ENCODE measurements at regions not wholly inside any gene's neighbourhood (a gene's known extent, or its start where the extent isn't known, plus 50 kb on each side); places are given as distances from the start of the nearest gene placed in this dataset.
"Not testable (repeated sequence)": the region's sequence is repeated elsewhere in the genome, so short reads cannot be mapped to it uniquely, and the experiment has no call there.

GRCh38 chr7:119482209-119482608 is 790.8 kb upstream of the KCND2 start:
- no peak for DNase-seq

DNA sequence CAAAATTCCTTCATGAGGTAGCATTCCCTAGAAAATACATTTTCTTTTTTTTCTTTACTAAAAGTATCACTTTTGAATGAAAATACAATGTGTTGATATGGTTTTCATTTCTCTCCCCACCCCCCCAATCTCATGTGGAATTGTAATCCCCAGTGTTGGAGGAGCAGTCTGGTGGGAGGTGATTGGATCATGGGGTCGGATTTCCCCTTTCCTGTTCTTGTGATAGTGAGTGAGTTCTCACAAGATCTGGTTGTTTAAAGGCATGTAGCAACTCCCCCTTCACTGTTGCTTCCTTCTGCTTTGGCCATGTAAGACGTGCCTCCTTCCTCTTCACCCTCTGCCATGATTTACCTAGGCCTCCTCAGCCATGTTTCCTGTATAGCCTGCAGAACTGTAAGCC is 790.3 kb upstream of the KCND2 start:
- no peak for DNase-seq

DNA sequence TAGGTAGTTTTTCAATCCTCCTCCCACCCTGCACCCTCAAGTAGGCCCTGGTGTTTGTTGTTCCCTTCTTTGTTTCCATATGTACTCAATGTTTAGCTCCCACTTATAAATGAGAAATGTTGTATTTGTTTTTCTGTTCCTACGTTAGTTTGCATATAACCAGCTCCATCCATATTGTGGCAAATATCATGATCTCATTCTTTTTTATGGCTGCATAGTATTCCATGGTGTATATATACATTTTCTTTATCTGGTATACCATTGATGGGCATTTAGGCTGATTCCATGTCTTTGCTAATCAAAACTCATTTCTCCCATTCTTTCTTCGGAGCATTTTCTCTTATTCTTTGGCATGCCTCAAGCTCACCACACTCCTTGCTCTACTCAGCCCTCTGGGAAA is 789.6 kb upstream of the KCND2 start:
- DNase-seq = no peak

- DNase-seq = no peak
These were observed 758.6 kb upstream of the KCND2 start for GRCh38 chr7:119514326-119514725.

DNA sequence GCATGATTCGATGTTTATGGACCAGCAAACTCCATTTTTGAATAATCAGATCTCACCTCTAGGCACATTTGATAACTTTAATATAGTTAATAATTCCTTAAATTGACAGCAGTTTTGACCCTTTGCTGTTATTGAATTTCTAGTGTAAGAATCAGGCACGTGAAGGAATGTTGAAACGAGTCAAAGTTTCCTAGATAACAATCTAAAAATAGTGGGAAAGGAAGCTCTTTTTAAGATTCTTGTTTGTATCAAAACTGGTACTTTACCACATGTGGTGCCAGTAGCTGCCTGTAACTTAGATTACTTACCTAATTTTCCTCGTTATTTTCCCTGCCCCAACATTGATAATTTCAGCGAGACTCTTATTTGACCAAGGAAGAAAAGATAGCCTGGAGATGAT is 757.8 kb upstream of the KCND2 start:
- DNase-seq = no peak

GRCh38 chr7:119515962-119516361 is 757.0 kb upstream of the KCND2 start:
- DNase-seq = no peak

DNA sequence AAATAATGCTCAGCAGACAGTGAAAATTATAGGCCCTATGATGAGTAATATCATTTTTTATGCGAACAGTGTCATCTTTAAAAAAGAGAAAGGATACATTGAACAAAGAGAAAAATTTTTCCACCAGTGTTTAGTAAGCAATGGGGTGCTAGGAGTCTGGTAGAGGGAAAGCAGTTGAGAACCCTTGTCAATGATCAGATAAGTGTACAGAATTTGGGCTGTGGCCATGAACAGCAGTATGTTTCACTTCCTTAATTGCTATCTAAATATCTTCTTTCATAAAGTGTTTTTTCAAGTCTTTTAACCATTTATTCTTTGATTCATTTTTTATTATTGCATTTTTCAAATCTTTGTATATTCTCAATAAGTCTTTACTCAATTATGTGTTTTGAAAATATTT is 750.7 kb upstream of the KCND2 start:
- DNase-seq = no peak

DNA sequence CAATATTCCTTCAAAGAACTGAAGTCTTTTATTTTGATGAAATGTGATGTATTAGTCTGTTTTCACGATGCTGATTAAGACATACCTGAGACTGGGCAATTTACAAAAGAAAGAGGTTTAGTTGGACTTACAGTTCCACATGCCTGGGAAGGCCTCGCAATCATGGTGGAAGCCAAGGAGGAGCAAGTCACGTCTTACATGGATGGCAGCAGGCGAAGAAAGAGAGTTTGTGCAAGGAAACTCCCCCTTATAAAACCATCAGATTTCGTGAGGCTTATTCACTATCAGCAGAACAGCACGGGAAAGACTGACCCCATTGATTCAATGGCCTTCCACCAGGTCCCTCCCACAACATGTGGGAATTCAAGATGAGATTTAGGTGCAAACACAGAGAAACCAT is 750.3 kb upstream of the KCND2 start:
- no peak for DNase-seq

DNA sequence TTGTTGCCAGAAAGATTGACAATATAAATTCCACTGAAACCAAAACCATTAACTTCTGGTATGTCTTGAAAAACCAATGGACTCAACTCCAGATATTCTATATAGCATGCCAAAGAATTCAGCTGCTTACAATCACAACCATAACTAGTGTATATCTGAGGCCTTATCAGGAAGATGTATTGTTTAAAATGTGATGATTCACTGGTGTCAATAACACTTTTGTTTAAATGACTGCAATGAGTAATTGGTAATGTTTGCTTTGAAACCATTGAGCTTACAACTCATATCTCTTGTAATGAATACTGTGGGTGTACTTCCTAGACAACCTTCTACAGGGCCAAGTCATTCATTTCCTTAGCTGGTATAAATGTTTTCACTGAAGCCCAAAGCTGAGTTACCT is 727.9 kb upstream of the KCND2 start:
- DNase-seq = no peak

GRCh38 chr7:119555788-119556187 is 717.2 kb upstream of the KCND2 start:
- no peak for DNase-seq

GRCh38 chr7:119556436-119556835 is 716.5 kb upstream of the KCND2 start:
- no peak for DNase-seq

DNA sequence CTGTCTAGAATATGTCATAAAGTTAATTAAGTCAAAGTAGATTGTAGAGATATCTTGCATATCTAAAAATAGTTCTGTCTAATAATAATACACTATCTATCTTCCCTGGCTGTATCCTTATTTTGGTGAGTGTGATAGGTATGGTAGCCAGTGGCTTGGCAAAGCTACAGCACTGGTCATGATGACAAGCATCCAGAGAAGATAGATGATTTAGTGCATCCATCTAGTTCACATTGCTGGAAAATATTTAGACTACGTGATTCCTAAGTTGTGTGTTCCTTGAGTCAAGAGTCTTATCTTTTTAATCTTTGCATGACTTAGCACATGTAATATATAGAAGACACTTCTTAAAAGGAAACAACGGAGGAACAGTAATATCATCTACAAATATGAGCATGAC is 711.2 kb upstream of the KCND2 start:
- no peak for DNase-seq

- DNase-seq = no peak
These were observed 710.1 kb upstream of the KCND2 start for GRCh38 chr7:119562839-119563238.

DNA sequence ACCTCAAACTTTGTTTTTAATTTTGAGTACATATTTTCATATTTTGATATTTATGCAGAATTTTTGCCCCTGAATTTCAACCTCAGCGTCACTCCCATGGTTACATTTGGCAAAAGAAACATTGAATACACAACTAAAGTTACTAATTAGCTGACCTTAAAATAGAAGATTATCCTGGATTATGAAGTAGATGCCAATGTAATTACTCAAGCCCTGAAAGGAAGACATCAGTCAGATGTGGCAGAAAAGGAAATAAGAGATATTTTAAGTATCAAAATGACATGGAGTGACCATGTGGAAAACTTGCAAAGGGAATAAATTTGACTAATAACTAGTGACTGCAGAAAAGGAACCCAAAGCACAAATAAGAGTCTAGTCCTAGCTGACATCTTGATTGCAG is 701.3 kb upstream of the KCND2 start:
- no peak for DNase-seq

DNA sequence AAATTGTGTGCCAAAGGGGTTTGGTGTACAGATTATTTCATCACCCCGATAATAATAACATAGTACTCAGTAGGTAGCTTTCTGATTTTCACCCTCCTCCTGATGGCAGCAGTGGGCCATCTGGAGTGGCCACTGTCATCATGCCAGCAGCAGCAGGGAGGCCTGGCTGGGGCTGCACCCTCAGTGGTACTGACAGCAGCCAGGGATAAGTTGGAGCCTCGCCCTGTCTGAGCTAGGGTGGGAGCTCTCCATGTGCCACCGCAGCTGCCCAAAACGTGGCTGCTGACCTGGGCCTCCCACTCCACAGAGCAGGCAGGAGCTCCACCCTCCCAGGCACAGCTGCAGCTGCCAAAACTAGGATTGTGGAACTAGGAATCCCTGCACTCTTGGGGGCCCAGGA is 700.8 kb upstream of the KCND2 start:
- DNase-seq = no peak

- no peak for DNase-seq
These were observed 700.4 kb upstream of the KCND2 start for GRCh38 chr7:119572541-119572940.

DNA sequence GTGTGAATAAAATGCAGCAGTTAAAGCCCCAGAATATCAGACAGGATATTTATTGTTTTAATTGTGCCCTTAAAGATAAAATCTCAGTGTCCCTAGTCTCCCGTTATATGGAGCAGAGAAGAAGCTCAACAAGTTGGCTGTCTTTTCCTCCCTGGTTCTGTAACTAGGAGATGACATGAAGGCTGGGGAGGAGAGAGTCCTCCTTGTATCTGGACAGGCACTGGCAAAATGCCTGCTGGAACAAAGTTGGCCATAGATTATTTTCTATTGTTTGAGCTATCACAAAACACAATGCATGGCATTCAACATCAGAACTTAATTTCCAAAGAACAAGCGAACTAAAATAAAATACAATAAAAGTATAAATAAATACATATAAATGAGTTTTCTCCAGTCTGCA is 694.9 kb upstream of the KCND2 start:
- no peak for DNase-seq

GRCh38 chr7:119594956-119595355 is 678.0 kb upstream of the KCND2 start:
- no peak for DNase-seq

- DNase-seq = no peak
These were observed 676.3 kb upstream of the KCND2 start for GRCh38 chr7:119596651-119597050.

GRCh38 chr7:119606297-119606696 is 666.7 kb upstream of the KCND2 start:
- DNase-seq = no peak

GRCh38 chr7:119620769-119621168 is 652.2 kb upstream of the KCND2 start:
- DNase-seq = no peak

DNA sequence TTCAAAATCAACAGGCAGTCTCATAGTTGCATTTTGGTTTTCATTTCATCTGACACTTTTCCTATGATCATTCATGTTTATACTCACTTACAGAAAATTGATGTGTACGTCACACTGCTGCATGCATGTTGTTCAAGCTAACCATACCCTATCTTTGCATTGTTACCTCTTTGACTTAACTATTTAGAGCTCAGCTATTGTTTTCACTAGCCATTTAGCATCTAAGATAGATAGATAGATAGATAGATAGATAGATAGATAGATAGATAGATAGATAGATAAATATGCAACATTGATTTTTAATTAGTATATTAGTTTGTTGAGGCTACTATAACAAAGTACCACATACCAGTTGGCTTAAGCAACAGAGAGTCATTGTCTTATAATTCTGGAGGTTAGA is 649.5 kb upstream of the KCND2 start:
- DNase-seq = no peak

- DNase-seq = no peak
These were observed 642.5 kb upstream of the KCND2 start for GRCh38 chr7:119630406-119630969.

DNA sequence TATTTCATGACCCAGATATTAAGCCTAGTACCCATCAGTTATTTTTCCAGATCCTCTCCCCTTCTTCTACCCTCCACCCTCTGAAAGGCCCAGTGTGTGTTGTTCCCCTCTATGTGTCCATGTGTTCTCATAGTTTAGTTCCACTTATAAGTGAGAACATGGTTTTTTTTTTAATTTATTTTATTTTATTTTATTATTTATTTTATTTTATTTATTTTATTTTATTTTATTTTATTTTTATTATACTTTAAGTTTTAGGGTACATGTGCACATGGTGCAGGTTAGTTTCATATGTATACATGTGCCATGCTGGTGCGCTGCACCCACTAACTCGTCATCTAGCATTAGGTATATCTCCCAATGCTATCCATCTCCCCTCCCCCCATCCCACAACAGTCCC is 639.2 kb upstream of the KCND2 start:
- DNase-seq = not testable (repeated sequence)

DNA sequence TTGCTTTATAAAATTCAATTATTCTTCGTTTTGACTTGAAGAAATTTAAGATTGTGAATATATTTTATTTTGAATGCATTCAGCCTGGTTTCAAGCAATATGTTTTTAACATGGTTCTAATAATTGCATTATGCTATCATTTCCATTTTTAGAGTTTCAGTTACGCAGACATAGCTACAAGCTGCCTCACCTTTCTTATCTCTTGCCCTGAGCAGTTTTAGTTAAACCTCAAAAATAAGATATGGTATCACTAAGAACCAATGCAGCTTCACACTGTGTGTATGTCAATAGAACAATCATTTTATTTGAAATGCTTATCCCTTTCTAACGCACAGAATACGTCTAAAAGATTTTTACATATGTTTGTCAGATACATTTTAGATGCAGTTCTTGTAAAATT is 632.6 kb upstream of the KCND2 start:
- no peak for DNase-seq

GRCh38 chr7:119640861-119641260 is 632.1 kb upstream of the KCND2 start:
- no peak for DNase-seq
